ENCODE measurements at regions not wholly inside any gene's neighbourhood (a gene's known extent, or its start where the extent isn't known, plus 50 kb on each side); places are given as distances from the start of the nearest gene placed in this dataset.

DNA sequence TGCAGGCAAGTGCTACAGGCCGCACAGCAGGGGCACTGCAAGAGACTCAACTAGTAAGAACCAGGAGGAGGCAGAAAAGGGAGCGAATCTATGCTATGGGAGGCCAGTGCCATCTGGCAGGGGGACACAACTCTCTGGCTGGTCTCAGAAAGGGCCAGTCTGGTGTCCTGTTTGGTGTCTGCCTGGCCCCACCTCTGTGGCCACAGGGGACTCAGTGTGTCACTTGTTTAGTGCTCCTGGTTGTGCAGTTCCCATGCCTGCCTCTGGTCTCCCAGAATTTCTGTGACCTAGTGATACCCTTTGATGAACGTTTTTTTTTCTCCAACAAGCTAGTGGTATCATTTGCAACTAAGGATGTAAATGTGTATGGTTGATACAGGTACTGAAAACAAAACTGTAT is 59.2 kb upstream of the JCAD start:
- no peak for DNase-seq (ENCODE audit: low read depth, low spot score)

- DNase-seq (ENCODE audit: low read depth, low spot score) = no peak
Measured at GRCh38 chr10:30117812-30118501, 58.6 kb upstream of the JCAD start.

DNA sequence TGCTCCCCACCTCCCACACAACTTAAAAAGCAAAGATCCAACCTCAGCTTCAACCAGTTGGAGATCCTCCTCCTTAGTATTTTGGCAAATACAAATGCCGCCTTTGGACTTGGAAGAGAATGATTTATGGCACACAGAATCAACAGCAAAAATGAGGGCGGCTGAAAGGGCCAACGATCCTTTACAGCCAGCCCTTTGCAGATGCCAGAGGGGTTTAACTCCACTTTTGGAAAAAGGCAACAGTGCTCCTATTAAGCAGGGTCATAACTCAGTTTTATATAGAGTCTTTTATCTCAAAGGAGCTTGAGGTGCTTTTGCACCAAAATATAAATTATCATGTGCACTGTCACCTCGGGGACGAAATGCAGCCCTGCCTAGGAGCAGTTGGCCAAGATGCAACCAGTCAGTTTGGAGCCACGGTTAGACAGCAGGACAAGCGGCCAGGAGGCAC is 56.7 kb upstream of the JCAD start:
- DNase-seq (ENCODE audit: low read depth, low spot score) = no peak

DNA sequence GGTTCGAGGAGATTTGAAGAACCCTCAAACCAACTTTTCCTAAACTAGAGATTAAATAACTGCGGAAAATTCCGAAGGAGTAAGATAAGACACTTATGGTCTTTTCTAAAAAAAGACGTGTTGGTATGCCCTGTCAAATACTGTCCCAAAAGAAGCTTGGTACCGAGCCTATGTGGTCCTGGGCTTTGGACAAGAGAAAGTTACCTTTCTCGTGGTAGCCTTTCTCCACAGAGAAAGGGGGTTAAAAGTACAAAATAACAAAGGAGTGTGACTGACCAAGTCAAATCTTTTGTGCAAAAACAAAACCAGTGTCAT is 56.2 kb upstream of the JCAD start:
- DNase-seq (ENCODE audit: low read depth, low spot score) = no peak

DNA sequence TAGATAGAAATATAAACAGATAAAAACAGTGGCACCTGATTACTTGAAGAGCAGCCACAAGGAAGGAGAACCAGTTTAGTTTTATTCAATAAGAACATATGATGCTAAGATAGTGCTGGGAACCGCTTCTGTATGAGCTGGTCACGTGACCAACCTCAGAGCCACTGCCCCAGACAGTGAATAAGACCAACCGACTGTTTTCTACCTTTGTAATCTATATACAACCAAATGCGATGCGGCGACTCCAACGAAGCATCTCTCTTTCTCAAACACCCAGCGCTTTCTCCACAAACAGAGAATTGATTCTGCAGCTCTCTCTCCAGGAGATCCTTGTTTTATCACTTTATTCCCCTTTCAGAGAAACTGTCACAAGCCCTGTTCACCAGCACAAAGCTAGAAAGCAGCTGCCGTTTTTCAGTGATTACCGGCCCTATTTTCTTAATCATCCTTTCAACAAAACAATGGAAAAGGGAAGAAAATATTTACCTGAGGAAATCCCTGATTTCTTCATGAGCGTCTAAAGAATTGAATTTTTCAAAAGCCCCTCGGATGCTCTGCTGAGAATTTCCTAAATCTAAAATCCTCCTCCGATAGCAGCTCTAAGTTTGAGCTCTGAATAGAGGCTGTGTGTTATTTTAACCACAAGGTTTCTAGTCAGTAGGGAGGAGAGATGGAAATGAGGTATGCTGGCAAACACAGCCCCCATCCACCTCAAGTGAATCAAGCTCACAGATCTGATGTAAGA is 55.7 kb upstream of the JCAD start:
- DNase-seq (ENCODE audit: low read depth, low spot score) = peak; percentile 58

GRCh38 chr10:30114401-30114800 is 55.0 kb upstream of the JCAD start:
- peak; percentile 18 for DNase-seq (ENCODE audit: low read depth, low spot score)

DNA sequence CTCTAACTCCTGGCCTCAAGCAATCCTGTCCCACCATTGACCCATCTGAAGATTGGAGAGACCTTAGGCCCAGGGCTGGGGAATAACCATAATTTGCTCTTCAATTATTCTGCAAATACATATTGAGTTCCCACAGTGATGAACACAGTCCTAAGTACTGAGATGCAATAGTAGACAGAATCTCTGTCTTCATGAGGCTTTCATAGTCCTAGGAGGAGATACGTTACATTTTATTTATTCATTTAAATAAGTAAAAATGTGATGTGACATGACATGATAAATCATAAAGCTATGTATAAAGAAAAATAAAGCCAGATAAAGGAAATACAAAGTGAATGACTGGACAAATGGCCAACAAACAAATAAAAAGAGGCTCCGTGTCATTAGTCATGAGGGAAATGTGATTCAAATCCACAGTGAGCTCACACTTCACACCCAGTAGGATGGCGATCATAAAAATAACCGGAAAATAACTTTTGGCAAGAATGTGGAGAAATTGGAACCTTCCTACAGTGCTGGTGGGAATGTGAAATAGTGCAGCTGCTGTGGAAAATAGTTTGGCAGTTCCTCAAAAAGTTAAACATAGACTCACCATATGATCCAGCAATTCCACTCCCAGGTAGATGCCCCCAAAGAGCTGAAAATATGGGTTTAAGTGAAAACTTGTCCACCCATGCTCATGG is 52.1 kb upstream of the JCAD start:
- DNase-seq (ENCODE audit: low read depth, low spot score) = no peak

All from astrocyte of the hippocampus (primary cell).